GM12878 (cell line): ENCODE measurements at regions not wholly inside any gene's neighbourhood (a gene's known extent, or its start where the extent isn't known, plus 50 kb on each side); places are given as distances from the start of the nearest gene placed in this dataset.

Source experiments
- ATAC-seq: fragments of 200-7000 bp; cut with Tn5 transposase; 3 replicates; pipeline ENCODE4 v1.9.1; 2020; ENCODE audit warnings: mild to moderate bottlenecking, moderate library complexity
- BruUV-seq: library from RNA; stranded (reverse); fragments of 400-500 nt; replicated peaks from 2 replicates; lab custom pipeline; 2021; lab: Mats Ljungman, UMichigan
- CTCF ChIA-PET: fragments of 300-600 bp; sonication (Branson Sonifier 250); formaldehyde crosslinking; extraction: SDS; loops from one replicate; lab custom pipeline; 2021; ENCODE audit warnings: inconsistent platforms; lab: Yijun Ruan, JAX
- POLR2A ChIA-PET: fragments of 350-600 bp; formaldehyde crosslinking; extraction: SDS; loops from one replicate; lab custom pipeline; 2021; ENCODE audit warnings: inconsistent platforms; lab: Charles Lee
- RAD21 ChIA-PET: fragments of 300-600 bp; sonication (Branson Sonifier 250); formaldehyde crosslinking; loops from one replicate; lab custom pipeline; 2023; ENCODE audit warnings: antibody characterized with exemption; ENCODE audit not compliant: unreplicated experiment; lab: Charles Lee
- SMC1A ChIA-PET: fragments of 300-600 bp; sonication (Branson Sonifier 250); formaldehyde crosslinking; loops from one replicate; lab custom pipeline; 2023; ENCODE audit not compliant: unreplicated experiment, uncharacterized antibody; lab: Charles Lee
- DNase-seq: peaks from one replicate; pipeline ENCODE4 v3.0.0-alpha.2; 2011; ENCODE audit warnings: low read depth, low spot score
- FAIRE-seq: peaks from 3 replicates; lab custom pipeline; 2011; peaks lifted over from hg19 to GRCh38; lab: Jason Lieb, UNC
- H2AFZ ChIP-seq: 2 replicates; pipeline ENCODE4 v1.6.0; 2011; ENCODE audit warnings: low read depth, low read length, control low read depth; ENCODE audit not compliant: control insufficient read depth
- H3K27ac ChIP-seq: 2 replicates; pipeline ENCODE4 v1.5.1; 2011; ENCODE audit warnings: control low read depth; ENCODE audit not compliant: control insufficient read depth, insufficient read depth
- H3K27me3 ChIP-seq, 2 experiments: replicated peaks in 1 of 2; 2 replicates each; pipeline versions ENCODE4 v1.6.0 to v1.6.1; 2011; ENCODE audit warnings: low read length in 1 of 2; ENCODE audit not compliant: control insufficient read depth in 2 of 2, insufficient read depth in 2 of 2
- H3K36me3 ChIP-seq, 2 experiments: 2 replicates each; pipeline ENCODE4 v1.5.1; 2011; ENCODE audit warnings: low read length in 1 of 2; ENCODE audit not compliant: control insufficient read depth in 2 of 2, insufficient read depth in 2 of 2
- H3K4me1 ChIP-seq: 2 replicates; pipeline ENCODE4 v1.6.1; 2011; ENCODE audit warnings: mild to moderate bottlenecking, low read length, moderate library complexity, mixed read lengths; ENCODE audit not compliant: control insufficient read depth, insufficient read depth
- H3K4me2 ChIP-seq: 2 replicates; pipeline ENCODE4 v1.6.0; 2011; ENCODE audit warnings: control low read depth; ENCODE audit not compliant: control insufficient read depth, insufficient read depth
- H3K4me3 ChIP-seq: fragments of 200-600 bp; sonication (generic); 2 replicates; pipeline ENCODE4 v1.5.1; 2016
- H3K79me2 ChIP-seq: 2 replicates; pipeline ENCODE4 v1.6.0; 2011; ENCODE audit warnings: low read length; ENCODE audit not compliant: control insufficient read depth, insufficient read depth
- H3K9ac ChIP-seq: 2 replicates; pipeline ENCODE4 v1.8.0; 2011; ENCODE audit warnings: low read length, control low read depth, mixed read lengths; ENCODE audit not compliant: control insufficient read depth, insufficient read depth
- H3K9me3 ChIP-seq: replicated peaks from 3 replicates; pipeline ENCODE4 v1.5.1; 2011; ENCODE audit warnings: mild to moderate bottlenecking, low read length; ENCODE audit not compliant: control insufficient read depth, insufficient read depth
- H4K20me1 ChIP-seq: 2 replicates; pipeline ENCODE4 v1.6.0; 2011; ENCODE audit not compliant: control insufficient read depth, insufficient read depth
- IKZF1 ChIP-seq: fragments of 450-650 bp; conservative IDR thresholded peaks from 2 replicates; pipeline ENCODE4 v1.6.1; 2017; ENCODE audit warnings: antibody characterized with exemption, mild to moderate bottlenecking
- POU2F2 ChIP-seq: IDR thresholded peaks from 3 replicates; pipeline ENCODE4 v1.6.1; 2011; ENCODE audit warnings: low read depth, mild to moderate bottlenecking, low read length, borderline replicate concordance
- REST ChIP-seq: IDR thresholded peaks from 2 replicates; pipeline ENCODE4 v1.6.1; 2012; ENCODE audit warnings: mild to moderate bottlenecking, low read depth, low read length
- SREBF1 ChIP-seq: IDR thresholded peaks from 2 replicates; pipeline ENCODE4 v1.6.1; 2012; ENCODE audit warnings: mild to moderate bottlenecking, low read length
- SRF ChIP-seq, 2 experiments: IDR thresholded peaks; 2 replicates each; pipeline ENCODE4 v1.6.1; 2011; ENCODE audit warnings: low read depth in 2 of 2, low read length in 2 of 2, mild to moderate bottlenecking in 1 of 2, moderate library complexity in 1 of 2
- ZBED1 ChIP-seq: IDR thresholded peaks from 2 replicates; pipeline ENCODE4 v1.6.1; 2016; ENCODE audit warnings: borderline replicate concordance
- WGBS: methylation state at CpG from one replicate; pipeline ENCODE4 v1.1.6; 2016; ENCODE audit warnings: low lambda C conversion rate; ENCODE audit not compliant: insufficient replicate concordance, insufficient coverage; ENCODE audit errors: missing lambda C conversion rate; 5-methylcytosine and 5-hydroxymethylcytosine counted together
- in situ Hi-C: fragments of 300-500 bp; cut with MboI; formaldehyde crosslinking; loops from 9 replicates; pipeline ENCODE4 v1.14.3; 2018; ENCODE audit warnings: mixed read lengths
- intact Hi-C: fragments of 100-400 bp; cut with micrococcal nuclease; formaldehyde crosslinking; loops from one replicate; pipeline ENCODE4 v1.14.2; 2022; ENCODE audit not compliant: unreplicated experiment

- H3K4me3 ChIP-seq: no peak overlapping the region
- no TSS peak for BruUV-seq
- H3K79me2 ChIP-seq: no peaks in the 10 kb centered on the region
- no peak overlapping the region for H2AFZ ChIP-seq
- FAIRE-seq: no peak
- WGBS: 4% methylated on average over 2 of the region's 2 CpGs
- ChIA-PET CTCF (no interaction called here), POLR2A (no interaction called here), SMC1A (interaction anchor here (1.9 to 2.1 kb wide), 2 partner anchors 8 to 11 kb away, joined by 4 to 5 read pairs; no protein-coding TSS in a partner anchor), RAD21 (no interaction called here)
- H3K9me3 ChIP-seq: no peaks in the 10 kb centered on the region
- DNase-seq: no peak
- in situ Hi-C loops: no loop called here
- no peaks in the 10 kb centered on the region for H3K36me3 ChIP-seq
- intact Hi-C loops: no loop called here
- H3K27me3 ChIP-seq: no peaks in the 10 kb centered on the region
- no peak overlapping the region for H3K27ac ChIP-seq
- H4K20me1 ChIP-seq: no peaks in the 10 kb centered on the region
- no peaks in the 10 kb centered on the region for H3K4me1 ChIP-seq
- TF ChIP-seq IKZF1 (no peak), POU2F2 (no peak), SRF (IDR thresholded peaks at IDR 0.05; ENCODE audit: low read depth in 2 of 2, low read length in 2 of 2) (no peak), SREBF1 (no peak), REST (no peak), ZBED1 (no peak)
- no peak overlapping the region for H3K4me2 ChIP-seq
- H3K9ac ChIP-seq: no peak overlapping the region
- ATAC-seq: no peak
These were observed 353.9 kb upstream of the CDH10 start for GRCh38 chr5:24998641-24999040.
